Astrocyte of the hippocampus (primary cell): ENCODE measurements at regions not wholly inside any gene's neighbourhood (a gene's known extent, or its start where the extent isn't known, plus 50 kb on each side); places are given as distances from the start of the nearest gene placed in this dataset.

Source experiments
- DNase-seq: peaks from one replicate; pipeline ENCODE4 v3.0.0; 2011; ENCODE audit warnings: low read depth, low spot score

GRCh38 chr9:84125046-84125445 lies 144.4 kb downstream of the RMI1 start:
- no peak for DNase-seq

- DNase-seq: no peak
Observed at GRCh38 chr9:84129529-84129928, 148.9 kb downstream of the RMI1 start.

- DNase-seq: peak; percentile 88
Observed at GRCh38 chr9:84136119-84136868, 155.7 kb downstream of the RMI1 start.

- DNase-seq: peak; percentile 44
Observed at GRCh38 chr9:84137968-84138367, 157.4 kb downstream of the RMI1 start.

GRCh38 chr9:84138541-84138940 lies 157.9 kb downstream of the RMI1 start:
- DNase-seq: peak; percentile 22

GRCh38 chr9:84139296-84140070 lies 158.9 kb downstream of the RMI1 start:
- peak; percentile 92 for DNase-seq

GRCh38 chr9:84140535-84141101 lies 160.0 kb downstream of the RMI1 start:
- peak; percentile 41 for DNase-seq

- no peak for DNase-seq
Observed at GRCh38 chr9:84141741-84142370, 161.3 kb downstream of the RMI1 start.

- no peak for DNase-seq
Observed at GRCh38 chr9:84145031-84145430, 164.4 kb downstream of the RMI1 start.

GRCh38 chr9:84145780-84146179 lies 165.2 kb downstream of the RMI1 start:
- no peak for DNase-seq

- no peak for DNase-seq
Observed at GRCh38 chr9:84146893-84147710, 166.5 kb downstream of the RMI1 start.

GRCh38 chr9:84151236-84151635 lies 170.6 kb downstream of the RMI1 start:
- no peak for DNase-seq

GRCh38 chr9:84151640-84152039 lies 171.0 kb downstream of the RMI1 start:
- DNase-seq: no peak

- DNase-seq: no peak
Observed at GRCh38 chr9:84152204-84152603, 171.6 kb downstream of the RMI1 start.

GRCh38 chr9:84153885-84154284 lies 173.3 kb downstream of the RMI1 start:
- peak; percentile 71 for DNase-seq

- DNase-seq: peak; percentile 34
Observed at GRCh38 chr9:84154320-84154719, 173.7 kb downstream of the RMI1 start.

- no peak for DNase-seq
Observed at GRCh38 chr9:84163052-84163650, 177.4 kb downstream of the SLC28A3 start.

- DNase-seq: no peak
Observed at GRCh38 chr9:84166891-84167290, 173.7 kb downstream of the SLC28A3 start.

GRCh38 chr9:84169240-84169639 lies 171.3 kb downstream of the SLC28A3 start:
- peak; percentile 21 for DNase-seq

GRCh38 chr9:84170521-84171141 lies 169.9 kb downstream of the SLC28A3 start:
- DNase-seq: peak; percentile 98
